ENCODE measurements at regions not wholly inside any gene's neighbourhood (a gene's known extent, or its start where the extent isn't known, plus 50 kb on each side); places are given as distances from the start of the nearest gene placed in this dataset.
A peak's percentile ranks its signal among the peaks of the same experiment; 100 is the strongest.

- no peak for TF ChIP-seq CTCF (IDR thresholded peaks at IDR 0.05)
- H3K27ac Mint-ChIP-seq: peak overlapping the region; percentile 45
- peaks cover 22% of the 10 kb centered on the region for H3K4me1 Mint-ChIP-seq (ENCODE audit: low read depth)
- ATAC-seq (peak; percentile 80), DNase-seq (peak; percentile 80)
- H3K4me3 Mint-ChIP-seq: no peak overlapping the region
- H3K36me3 Mint-ChIP-seq (ENCODE audit: low read depth): no peaks in the 10 kb centered on the region
- no peaks in the 10 kb centered on the region for H3K9me3 Mint-ChIP-seq
- intact Hi-C loops (cut with micrococcal nuclease): loop anchor here (1.0 kb wide), 1 partner anchor 98 kb away; no protein-coding TSS in a partner anchor
- peaks cover 4% of the 10 kb centered on the region for H3K27me3 Mint-ChIP-seq
- ChIA-PET CTCF (interaction anchor here (0.7 to 1.5 kb wide), 5 partner anchors 9 to 110 kb away, joined by 3 to 5 read pairs (median 3); no protein-coding TSS in a partner anchor), POLR2A (no interaction called here)
Observed at GRCh38 chr9:95822583-95823431, 52.7 kb upstream of the ERCC6L2 start.

- no peak overlapping the region for H3K27ac Mint-ChIP-seq
- H3K9me3 Mint-ChIP-seq: no peaks in the 10 kb centered on the region
- DNase-seq: no peak
- H3K36me3 Mint-ChIP-seq (ENCODE audit: low read depth): no peaks in the 10 kb centered on the region
- ChIA-PET CTCF (interaction anchor here (0.7 to 1.2 kb wide), 2 partner anchors 10 to 25 kb away, joined by 3 read pairs; no protein-coding TSS in a partner anchor), POLR2A (no interaction called here)
- TF ChIP-seq CTCF (IDR thresholded peaks at IDR 0.05): no peak
- H3K4me1 Mint-ChIP-seq (ENCODE audit: low read depth): peaks cover 22% of the 10 kb centered on the region
- no peak for ATAC-seq
- no peak overlapping the region for H3K4me3 Mint-ChIP-seq
- peaks cover 4% of the 10 kb centered on the region for H3K27me3 Mint-ChIP-seq
- intact Hi-C loops (cut with micrococcal nuclease): loop anchor here (1.0 kb wide), 1 partner anchor 97 kb away; no protein-coding TSS in a partner anchor
Observed at GRCh38 chr9:95822015-95822414, 53.5 kb upstream of the ERCC6L2 start.

DNA sequence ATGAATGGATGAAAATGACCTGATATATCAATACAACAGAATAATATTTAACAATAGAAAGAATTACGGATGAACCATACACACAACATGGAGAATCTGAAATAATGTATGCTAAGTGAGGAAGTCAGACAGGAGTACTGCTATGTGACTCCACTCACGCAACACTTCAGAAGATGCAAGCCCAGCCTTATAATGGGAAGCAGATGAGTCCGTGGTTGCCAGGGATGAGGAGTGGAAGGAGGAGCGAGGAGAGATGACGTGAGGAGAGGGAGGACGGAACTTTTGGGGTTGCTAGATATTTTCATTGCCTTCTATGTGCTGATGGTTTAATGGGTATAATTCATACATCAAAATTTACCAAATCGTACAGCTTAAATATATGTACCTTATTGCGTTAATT lies 55.4 kb upstream of the ERCC6L2 start:
- Mint-ChIP-seq H3K9me3 (no peaks in the 10 kb centered on the region), H3K27ac (no peak overlapping the region), H3K4me1 (ENCODE audit: low read depth) (peaks cover 22% of the 10 kb centered on the region), H3K27me3 (peaks cover 1% of the 10 kb centered on the region), H3K36me3 (ENCODE audit: low read depth) (no peaks in the 10 kb centered on the region), H3K4me3 (no peak overlapping the region)
- no peak for TF ChIP-seq CTCF (IDR thresholded peaks at IDR 0.05)
- intact Hi-C loops (cut with micrococcal nuclease): no loop called here
- POLR2A ChIA-PET: no interaction called here
- DNase-seq (no peak), ATAC-seq (no peak)
- CTCF ChIA-PET: no interaction called here

GRCh38 chr9:95819636-95820035 lies 55.9 kb upstream of the ERCC6L2 start:
- no peak overlapping the region for H3K4me3 Mint-ChIP-seq
- no peak overlapping the region for H3K27ac Mint-ChIP-seq
- CTCF ChIA-PET: no interaction called here
- peaks cover 1% of the 10 kb centered on the region for H3K27me3 Mint-ChIP-seq
- H3K4me1 Mint-ChIP-seq (ENCODE audit: low read depth): peaks cover 22% of the 10 kb centered on the region
- no peak for ATAC-seq
- TF ChIP-seq CTCF (IDR thresholded peaks at IDR 0.05): no peak
- DNase-seq: no peak
- intact Hi-C loops (cut with micrococcal nuclease): no loop called here
- POLR2A ChIA-PET: no interaction called here
- H3K9me3 Mint-ChIP-seq: no peaks in the 10 kb centered on the region
- H3K36me3 Mint-ChIP-seq (ENCODE audit: low read depth): no peaks in the 10 kb centered on the region

DNA sequence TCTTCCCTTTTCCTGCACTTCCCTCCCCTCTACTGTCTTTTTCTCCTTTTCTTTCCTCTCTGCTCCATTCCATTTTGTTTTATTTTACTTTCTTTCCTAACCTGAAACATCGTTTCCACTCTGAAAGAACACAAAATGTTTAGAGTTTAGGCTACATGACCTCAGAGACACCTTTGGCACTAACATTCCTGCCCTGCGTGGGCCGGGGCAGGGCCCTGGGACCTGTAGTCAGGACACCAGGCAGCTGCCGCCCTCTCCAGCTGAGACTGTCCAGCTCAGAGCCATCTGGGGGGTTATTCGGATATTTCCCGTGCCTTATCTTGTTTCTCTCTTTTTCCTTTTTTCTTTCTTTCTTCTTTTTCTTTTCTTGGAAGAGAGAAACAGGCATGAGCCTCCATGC lies 58.3 kb upstream of the ERCC6L2 start:
- ChIA-PET CTCF (no interaction called here), POLR2A (no interaction called here)
- Mint-ChIP-seq H3K4me1 (ENCODE audit: low read depth) (peaks cover 6% of the 10 kb centered on the region), H3K9me3 (no peaks in the 10 kb centered on the region), H3K4me3 (no peak overlapping the region), H3K27me3 (peaks cover 1% of the 10 kb centered on the region), H3K27ac (no peak overlapping the region), H3K36me3 (ENCODE audit: low read depth) (peaks cover 3% of the 10 kb centered on the region)
- intact Hi-C loops (cut with micrococcal nuclease): no loop called here
- no peak for TF ChIP-seq CTCF (IDR thresholded peaks at IDR 0.05)
- ATAC-seq (no peak), DNase-seq (no peak)
